Trophoblast cell (in vitro differentiated cells and primary cell): ENCODE measurements at regions not wholly inside any gene's neighbourhood (a gene's known extent, or its start where the extent isn't known, plus 50 kb on each side); places are given as distances from the start of the nearest gene placed in this dataset.

Experiments used
- DNase-seq, 2 donors: peaks; one replicate each; pipeline ENCODE4 v3.0.0-alpha.2; 2016
- H2AFZ ChIP-seq: 2 replicates; pipeline ENCODE4 v1.6.1; 2013; ENCODE audit warnings: low read length, moderate library complexity, mild to moderate bottlenecking; ENCODE audit not compliant: insufficient read depth, poor library complexity
- H2AK5ac ChIP-seq: 2 replicates; pipeline ENCODE4 v1.6.1; 2013; ENCODE audit warnings: mild to moderate bottlenecking, low read length
- H2BK120ac ChIP-seq: 2 replicates; pipeline ENCODE4 v1.6.1; 2013; ENCODE audit warnings: low read length, mild to moderate bottlenecking, moderate library complexity; ENCODE audit not compliant: insufficient read depth, poor library complexity
- H2BK12ac ChIP-seq: 2 replicates; pipeline ENCODE4 v1.6.1; 2013; ENCODE audit warnings: mild to moderate bottlenecking, low read length, moderate library complexity
- H2BK5ac ChIP-seq: 2 replicates; pipeline ENCODE4 v1.6.1; 2013; ENCODE audit warnings: low read length, low read depth, moderate library complexity, mild to moderate bottlenecking; ENCODE audit not compliant: poor library complexity
- H3K14ac ChIP-seq: 2 replicates; pipeline ENCODE4 v1.6.1; 2013; ENCODE audit warnings: mild to moderate bottlenecking, low read length
- H3K18ac ChIP-seq: 2 replicates; pipeline ENCODE4 v1.6.1; 2013; ENCODE audit warnings: mild to moderate bottlenecking, low read length
- H3K23ac ChIP-seq: 2 replicates; pipeline ENCODE4 v1.6.1; 2013; ENCODE audit warnings: low read length
- H3K27ac ChIP-seq: 2 replicates; pipeline ENCODE4 v1.5.1; 2013; ENCODE audit warnings: low read depth, mild to moderate bottlenecking, inconsistent platforms, low read length, moderate library complexity
- H3K27me3 ChIP-seq: 2 replicates; pipeline ENCODE4 v1.6.1; 2013; ENCODE audit warnings: inconsistent platforms, mild to moderate bottlenecking, low read length, moderate library complexity; ENCODE audit not compliant: insufficient read depth
- H3K36me3 ChIP-seq, 2 experiments: 1 replicate in 1 of 2; 2 replicates in 1 of 2; pipeline ENCODE4 v1.6.1; 2013; ENCODE audit warnings: low read length in 2 of 2, mild to moderate bottlenecking in 2 of 2, moderate library complexity in 1 of 2; ENCODE audit not compliant: insufficient read depth in 2 of 2, control insufficient read depth in 1 of 2
- H3K4ac ChIP-seq: 2 replicates; pipeline ENCODE4 v1.6.1; 2013; ENCODE audit warnings: low read depth, mild to moderate bottlenecking, low read length, moderate library complexity
- H3K4me1 ChIP-seq, 2 experiments: 1 replicate in 1 of 2; 2 replicates in 1 of 2; pipeline ENCODE4 v1.6.1; 2013; ENCODE audit warnings: low read length in 2 of 2, mild to moderate bottlenecking in 2 of 2, moderate library complexity in 1 of 2; ENCODE audit not compliant: insufficient read depth in 2 of 2, control insufficient read depth in 1 of 2
- H3K4me2 ChIP-seq: 2 replicates; pipeline ENCODE4 v1.6.1; 2013; ENCODE audit warnings: inconsistent platforms, mild to moderate bottlenecking, low read length, moderate library complexity
- H3K4me3 ChIP-seq: 2 replicates; pipeline ENCODE4 v1.5.1; 2013; ENCODE audit warnings: mild to moderate bottlenecking, low read depth, low read length, inconsistent platforms
- H3K79me1 ChIP-seq: one replicate; pipeline ENCODE4 v1.6.1; 2013; ENCODE audit warnings: low read length
- H3K79me2 ChIP-seq: 2 replicates; pipeline ENCODE4 v1.6.1; 2013; ENCODE audit warnings: low read length, mild to moderate bottlenecking; ENCODE audit not compliant: control insufficient read depth, insufficient read depth, poor library complexity
- H3K9ac ChIP-seq: 2 replicates; pipeline ENCODE4 v1.6.1; 2013; ENCODE audit warnings: mild to moderate bottlenecking, low read length
- H3K9me3 ChIP-seq: 2 replicates; pipeline ENCODE4 v1.6.1; 2013; ENCODE audit warnings: low read depth, mild to moderate bottlenecking, control low read depth, inconsistent platforms, low read length; ENCODE audit not compliant: insufficient read depth
- H4K12ac ChIP-seq: 2 replicates; pipeline ENCODE4 v1.6.1; 2013; ENCODE audit warnings: low read depth, mild to moderate bottlenecking, low read length, moderate library complexity
- H4K8ac ChIP-seq: 2 replicates; pipeline ENCODE4 v1.6.1; 2013; ENCODE audit warnings: low read depth, mild to moderate bottlenecking, low read length, moderate library complexity
- H4K91ac ChIP-seq: one replicate; pipeline ENCODE4 v1.6.1; 2013; ENCODE audit warnings: low read depth, mild to moderate bottlenecking, low read length, moderate library complexity
- WGBS: extraction: QIAGEN DNeasy Blood & Tissue Kit; methylation state at CpG from one replicate; pipeline ENCODE4 v1.1.7; 2013; ENCODE audit warnings: missing lambda C conversion rate; ENCODE audit not compliant: insufficient read length, insufficient coverage; ENCODE audit errors: extremely low coverage; 5-methylcytosine and 5-hydroxymethylcytosine counted together

- no peaks in the 10 kb centered on the region for H3K36me3 ChIP-seq
- H2BK120ac ChIP-seq: no peak overlapping the region
- no peak overlapping the region for H3K4me3 ChIP-seq
- H3K14ac ChIP-seq: no peak overlapping the region
- no peak overlapping the region for H2AK5ac ChIP-seq
- H4K91ac ChIP-seq: no peak overlapping the region
- no peak overlapping the region for H2BK12ac ChIP-seq
- H3K9me3 ChIP-seq: no peaks in the 10 kb centered on the region
- no peaks in the 10 kb centered on the region for H3K79me2 ChIP-seq
- no peak overlapping the region for H3K18ac ChIP-seq
- no peak overlapping the region for H4K12ac ChIP-seq
- no peak overlapping the region for H3K27ac ChIP-seq
- H3K9ac ChIP-seq: no peak overlapping the region
- WGBS: no CpG with 5 or more reads among the region's 6 CpGs
- H3K79me1 ChIP-seq: no peaks in the 10 kb centered on the region
- H3K23ac ChIP-seq: no peak overlapping the region
- H2AFZ ChIP-seq: no peak overlapping the region
- no peaks in the 10 kb centered on the region for H3K27me3 ChIP-seq
- no peak overlapping the region for H3K4me2 ChIP-seq
- no peak overlapping the region for H3K4ac ChIP-seq
- no peak overlapping the region for H4K8ac ChIP-seq
- H3K4me1 ChIP-seq: no peaks in the 10 kb centered on the region
- DNase-seq: no peak
- no peak overlapping the region for H2BK5ac ChIP-seq
Observed at GRCh38 chr3:80244390-80244789, 476.6 kb upstream of the ROBO1 start.

- Histone ChIP-seq H2BK5ac (no peak overlapping the region), H3K4me3 (no peak overlapping the region), H4K91ac (no peak overlapping the region), H2AFZ (no peak overlapping the region), H4K8ac (no peak overlapping the region), H3K18ac (no peak overlapping the region), H3K27ac (no peak overlapping the region), H2AK5ac (no peak overlapping the region), H3K79me1 (no peaks in the 10 kb centered on the region), H3K4ac (no peak overlapping the region), H4K12ac (no peak overlapping the region), H3K9me3 (no peaks in the 10 kb centered on the region), H3K23ac (no peak overlapping the region), H3K27me3 (no peaks in the 10 kb centered on the region), H2BK120ac (no peak overlapping the region), H2BK12ac (no peak overlapping the region), H3K4me2 (no peak overlapping the region), H3K4me1 (no peaks in the 10 kb centered on the region), H3K36me3 (no peaks in the 10 kb centered on the region), H3K9ac (no peak overlapping the region), H3K14ac (no peak overlapping the region), H3K79me2 (no peaks in the 10 kb centered on the region)
- WGBS: no CpG with 5 or more reads among the region's 1 CpG
- no peak for DNase-seq
Observed at GRCh38 chr3:80241791-80242190, 474.0 kb upstream of the ROBO1 start.

- Histone ChIP-seq H3K9me3 (no peaks in the 10 kb centered on the region), H2BK5ac (no peak overlapping the region), H3K4me2 (no peak overlapping the region), H4K12ac (no peak overlapping the region), H4K8ac (no peak overlapping the region), H2AFZ (no peak overlapping the region), H3K9ac (no peak overlapping the region), H3K79me2 (no peaks in the 10 kb centered on the region), H3K4me3 (no peak overlapping the region), H3K79me1 (no peaks in the 10 kb centered on the region), H2BK12ac (no peak overlapping the region), H3K4me1 (no peaks in the 10 kb centered on the region), H3K23ac (no peak overlapping the region), H3K27ac (no peak overlapping the region), H2BK120ac (no peak overlapping the region), H3K18ac (no peak overlapping the region), H4K91ac (no peak overlapping the region), H3K14ac (no peak overlapping the region), H3K4ac (no peak overlapping the region), H2AK5ac (no peak overlapping the region), H3K36me3 (no peaks in the 10 kb centered on the region), H3K27me3 (no peaks in the 10 kb centered on the region)
- no peak for DNase-seq
- no CpG with 5 or more reads among the region's 3 CpGs for WGBS
Observed at GRCh38 chr3:80239301-80239700, 471.5 kb upstream of the ROBO1 start.

GRCh38 chr3:80238606-80239005 is 470.8 kb upstream of the ROBO1 start:
- Histone ChIP-seq H3K27me3 (no peaks in the 10 kb centered on the region), H4K12ac (no peak overlapping the region), H3K27ac (no peak overlapping the region), H3K36me3 (no peaks in the 10 kb centered on the region), H2AFZ (no peak overlapping the region), H3K23ac (no peak overlapping the region), H3K18ac (no peak overlapping the region), H3K4me3 (no peak overlapping the region), H3K79me2 (no peaks in the 10 kb centered on the region), H3K9me3 (no peaks in the 10 kb centered on the region), H3K14ac (no peak overlapping the region), H2BK120ac (no peak overlapping the region), H2BK12ac (no peak overlapping the region), H2AK5ac (no peak overlapping the region), H4K91ac (no peak overlapping the region), H3K4me1 (no peaks in the 10 kb centered on the region), H2BK5ac (no peak overlapping the region), H3K4me2 (no peak overlapping the region), H4K8ac (no peak overlapping the region), H3K4ac (no peak overlapping the region), H3K79me1 (no peaks in the 10 kb centered on the region), H3K9ac (no peak overlapping the region)
- DNase-seq: no peak
- whole genome bisulfite sequencing: no CpG with 5 or more reads among the region's 1 CpG

- no peak overlapping the region for H4K12ac ChIP-seq
- H3K23ac ChIP-seq: no peak overlapping the region
- DNase-seq: no peak
- no peaks in the 10 kb centered on the region for H3K79me1 ChIP-seq
- H3K79me2 ChIP-seq: no peaks in the 10 kb centered on the region
- no peak overlapping the region for H3K27ac ChIP-seq
- no peak overlapping the region for H4K91ac ChIP-seq
- no peak overlapping the region for H3K4me3 ChIP-seq
- H3K4me1 ChIP-seq: no peaks in the 10 kb centered on the region
- H3K9ac ChIP-seq: no peak overlapping the region
- H2BK12ac ChIP-seq: no peak overlapping the region
- H3K9me3 ChIP-seq: no peaks in the 10 kb centered on the region
- H2BK5ac ChIP-seq: no peak overlapping the region
- no peak overlapping the region for H3K14ac ChIP-seq
- no peak overlapping the region for H2AK5ac ChIP-seq
- no peak overlapping the region for H4K8ac ChIP-seq
- no peak overlapping the region for H3K18ac ChIP-seq
- H3K4ac ChIP-seq: no peak overlapping the region
- no peaks in the 10 kb centered on the region for H3K36me3 ChIP-seq
- H3K4me2 ChIP-seq: no peak overlapping the region
- no peaks in the 10 kb centered on the region for H3K27me3 ChIP-seq
- H2BK120ac ChIP-seq: no peak overlapping the region
- no peak overlapping the region for H2AFZ ChIP-seq
Observed at GRCh38 chr3:80238152-80238551, 470.4 kb upstream of the ROBO1 start.
